GM19328 (cell line): ENCODE measurements at regions not wholly inside any gene's neighbourhood (a gene's known extent, or its start where the extent isn't known, plus 50 kb on each side); places are given as distances from the start of the nearest gene placed in this dataset.
A peak's percentile ranks its signal among the peaks of the same experiment; 100 is the strongest.

Experiments
- ATAC-seq: cut with Tn5 transposase; IDR thresholded peaks from one replicate; pipeline ENCODE4 v1.9.1; 2021; ENCODE audit warnings: mild to moderate bottlenecking, moderate library complexity; ENCODE audit not compliant: unreplicated experiment

DNA sequence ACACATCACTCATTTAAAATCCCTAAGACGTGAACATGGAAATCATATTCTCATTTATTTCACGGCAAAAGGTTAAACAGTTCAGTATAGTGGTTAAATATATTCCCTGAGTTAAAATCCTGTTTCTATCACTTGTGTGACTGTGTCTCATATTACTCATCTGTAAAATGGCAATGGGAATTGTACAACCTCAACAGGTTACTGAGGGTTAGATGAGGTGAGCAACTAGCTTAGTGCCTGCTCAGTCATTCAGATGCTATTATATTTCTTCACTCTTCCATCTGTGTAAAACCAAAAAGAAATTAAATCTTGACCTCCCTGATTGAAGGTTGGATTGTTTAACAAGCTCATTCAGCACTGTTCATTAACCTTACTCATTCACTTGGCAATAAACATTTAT, 212.4 kb upstream of the STK17B start:
- no peak for ATAC-seq

DNA sequence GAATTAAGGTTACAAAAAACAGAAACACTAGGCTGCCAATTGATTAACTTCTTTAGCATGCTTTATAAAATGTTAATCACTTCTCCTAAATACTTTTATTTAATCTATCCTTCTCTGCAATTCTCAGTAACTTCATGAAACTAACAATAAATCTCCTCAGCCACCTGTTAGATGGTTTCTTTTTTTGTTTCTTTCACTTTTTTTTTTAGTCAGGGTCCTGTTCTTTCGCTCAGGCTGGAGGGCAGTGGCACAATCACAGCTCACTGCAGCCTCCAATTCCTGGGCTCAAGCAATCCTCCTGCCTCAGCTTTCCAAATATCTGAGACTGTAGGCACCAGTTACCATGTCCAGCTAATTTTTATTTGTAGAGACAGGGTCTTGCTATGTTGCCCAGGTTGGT, 213.4 kb upstream of the STK17B start:
- ATAC-seq = no peak

DNA sequence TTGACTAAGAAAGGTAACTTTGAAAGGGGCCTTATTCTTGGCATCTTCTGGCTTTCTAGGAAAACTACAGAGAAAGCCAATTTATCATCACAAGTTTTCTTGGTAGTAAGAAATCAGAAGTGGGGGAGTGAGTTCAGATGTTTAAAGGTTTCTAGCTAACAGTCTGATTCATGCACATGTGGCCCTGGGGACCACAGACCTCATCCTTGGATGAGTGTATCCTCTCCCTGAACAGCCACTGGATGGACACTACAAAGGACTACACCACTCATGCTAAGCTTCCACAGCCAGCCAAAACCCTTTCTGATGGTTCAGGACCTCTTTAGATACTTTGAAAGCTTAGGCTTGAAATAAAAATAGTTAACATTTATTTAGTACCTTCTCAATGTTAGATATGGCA, 218.3 kb upstream of the STK17B start:
- no peak for ATAC-seq

DNA sequence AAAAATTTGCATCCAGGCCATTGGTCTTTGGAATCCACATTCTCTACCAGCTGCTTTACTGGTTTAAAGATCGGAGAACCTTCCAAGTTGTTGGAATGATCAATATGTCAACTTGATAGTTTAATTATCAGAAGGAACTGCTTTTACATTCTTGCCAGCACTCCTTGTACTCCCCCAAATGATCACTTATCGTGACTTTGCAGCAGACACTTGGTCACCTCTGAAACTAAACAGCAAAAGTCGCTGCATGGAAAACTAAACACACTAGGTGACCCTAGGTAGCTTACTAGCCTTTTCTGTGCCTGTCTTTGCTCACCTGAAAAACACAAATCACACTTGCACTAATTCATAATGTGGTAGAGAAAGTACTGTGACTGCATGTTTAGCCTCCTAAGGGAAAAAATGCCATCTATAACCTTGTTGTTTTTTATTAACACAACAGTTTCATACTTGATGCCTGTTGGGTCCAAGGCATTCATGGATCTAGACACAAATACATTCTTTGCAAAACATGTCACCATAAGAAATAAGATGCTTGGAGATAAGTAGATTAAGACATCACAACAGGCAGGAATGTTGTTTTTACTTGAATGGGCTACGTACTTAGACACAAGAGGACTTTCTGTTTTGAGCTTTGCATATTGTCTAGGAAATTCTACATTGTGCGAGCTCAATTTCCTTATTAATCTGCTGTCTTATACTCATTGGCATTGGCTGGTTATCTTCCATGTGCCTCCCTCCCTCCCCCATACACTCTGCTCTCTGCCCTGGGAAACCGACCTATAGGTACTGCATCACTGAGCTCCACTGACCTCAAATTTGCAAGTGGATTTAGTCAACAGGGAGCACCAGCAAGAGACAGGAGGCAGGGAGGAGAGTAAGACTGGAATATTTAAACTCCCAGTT, 219.1 kb upstream of the STK17B start:
- ATAC-seq = no peak

DNA sequence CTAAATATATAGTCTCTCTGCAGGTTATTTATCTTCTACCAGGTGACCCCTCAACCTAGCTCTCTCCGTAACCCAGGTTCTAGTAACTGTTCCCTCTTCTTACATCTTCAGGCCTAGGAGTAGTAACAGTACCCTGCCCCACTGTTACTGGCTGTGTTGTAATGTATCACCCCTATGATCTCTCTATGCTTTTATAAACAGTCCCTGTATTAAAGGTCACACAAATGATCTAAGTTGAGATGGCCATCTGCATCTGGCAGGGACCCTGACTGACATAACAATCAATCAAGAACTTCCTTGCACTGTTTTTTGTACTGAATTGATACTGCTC, 219.7 kb upstream of the STK17B start:
- no peak for ATAC-seq

DNA sequence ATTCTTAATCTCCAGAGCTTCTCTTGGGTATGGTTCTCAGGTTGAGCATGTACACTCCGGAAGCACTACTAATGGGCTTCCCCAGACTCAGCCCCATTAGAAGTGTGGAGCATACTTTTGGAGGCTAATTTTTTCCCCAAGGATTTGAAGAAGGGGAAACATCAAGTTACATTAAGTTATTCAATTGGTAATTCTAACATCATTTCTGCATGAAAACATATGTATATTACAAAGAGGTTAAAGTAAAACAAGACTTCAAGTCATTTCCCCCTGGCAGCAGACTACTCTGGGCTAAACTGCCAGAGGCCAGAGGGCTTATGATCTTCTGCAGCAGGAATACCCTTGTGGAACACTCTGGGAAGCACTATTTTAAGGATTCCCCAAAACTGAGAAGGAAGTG, 227.7 kb upstream of the STK17B start:
- no peak for ATAC-seq

DNA sequence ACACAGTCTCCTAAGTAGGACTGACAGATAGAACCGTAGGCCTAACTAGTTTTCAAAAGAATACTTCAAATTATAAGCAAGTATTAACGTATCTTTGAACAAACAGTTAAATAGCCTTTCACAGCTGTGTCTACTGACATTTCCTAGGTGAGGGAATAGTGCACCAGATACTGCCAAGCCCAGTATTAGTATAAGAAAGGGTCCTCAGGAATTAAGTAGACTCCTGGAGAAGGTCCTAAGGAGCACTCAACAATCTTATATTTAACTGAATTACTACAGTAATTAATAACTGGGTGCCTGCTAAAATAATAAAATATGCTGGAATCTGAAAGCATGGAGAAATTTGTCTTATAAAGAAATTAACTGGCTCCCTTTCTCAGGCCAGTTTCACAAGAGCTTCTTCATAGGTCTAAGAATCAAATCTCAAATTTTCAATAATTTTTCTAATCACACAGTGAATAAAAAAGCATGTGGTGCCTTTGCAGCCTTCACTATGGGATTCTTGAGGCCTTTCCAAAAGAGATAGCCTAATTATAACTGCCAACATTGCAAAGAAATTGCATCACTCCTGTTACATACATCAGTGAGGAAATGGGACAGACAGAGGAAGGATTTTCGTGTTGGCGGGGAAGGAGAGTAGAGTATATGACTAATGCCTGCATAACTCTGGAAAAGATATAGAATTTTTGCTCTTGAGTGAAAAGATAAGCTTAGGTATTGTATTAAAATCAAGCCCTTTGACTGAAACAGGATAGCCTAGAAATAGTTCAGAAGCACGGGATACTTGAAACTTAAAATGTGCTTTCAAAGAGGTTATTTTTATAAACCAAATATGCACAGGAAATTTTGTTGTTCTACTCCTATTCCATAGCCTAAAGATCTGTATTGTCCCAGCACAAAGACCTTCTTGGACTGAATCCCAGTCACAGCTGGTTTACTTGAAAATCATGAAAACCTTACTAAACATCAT, 228.6 kb upstream of the STK17B start:
- no peak for ATAC-seq

DNA sequence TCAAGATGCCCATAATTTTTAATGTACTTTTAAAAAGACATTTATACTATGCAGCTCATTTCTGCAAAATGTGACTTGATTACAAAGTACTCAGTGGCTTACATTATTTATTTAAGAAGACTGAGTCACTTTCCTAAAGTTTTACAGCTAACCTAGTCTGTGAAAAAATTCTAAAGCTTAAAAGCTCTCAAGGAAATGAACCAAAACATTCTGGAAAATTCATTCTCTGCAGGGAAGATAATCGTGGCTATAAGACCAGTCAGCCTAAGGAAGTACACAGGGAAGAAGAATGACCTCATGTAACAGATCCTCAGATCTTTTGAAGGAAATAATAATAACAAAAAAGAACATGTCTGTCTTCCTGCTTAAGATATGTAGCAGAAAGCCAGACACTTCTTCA, 232.1 kb upstream of the STK17B start:
- no peak for ATAC-seq

DNA sequence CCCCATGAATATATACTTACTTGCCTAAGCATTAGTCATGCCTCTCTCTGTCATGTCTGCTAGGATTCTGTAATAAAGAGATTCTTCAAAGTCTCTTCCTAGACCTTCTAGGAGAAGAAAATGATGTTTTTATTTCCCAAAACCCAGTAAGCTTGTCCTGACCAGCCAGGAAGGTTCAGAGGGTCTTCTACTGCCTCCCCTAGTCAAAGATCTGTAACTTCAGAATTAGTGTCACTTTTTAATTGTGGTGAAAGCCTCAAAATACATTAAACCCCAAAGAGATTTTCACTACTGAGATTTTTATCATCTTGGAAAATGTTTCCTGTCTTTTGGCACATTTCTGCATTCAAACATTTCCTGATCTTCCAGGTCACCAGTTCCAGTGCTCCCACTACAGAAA, 232.9 kb upstream of the STK17B start:
- no peak for ATAC-seq

DNA sequence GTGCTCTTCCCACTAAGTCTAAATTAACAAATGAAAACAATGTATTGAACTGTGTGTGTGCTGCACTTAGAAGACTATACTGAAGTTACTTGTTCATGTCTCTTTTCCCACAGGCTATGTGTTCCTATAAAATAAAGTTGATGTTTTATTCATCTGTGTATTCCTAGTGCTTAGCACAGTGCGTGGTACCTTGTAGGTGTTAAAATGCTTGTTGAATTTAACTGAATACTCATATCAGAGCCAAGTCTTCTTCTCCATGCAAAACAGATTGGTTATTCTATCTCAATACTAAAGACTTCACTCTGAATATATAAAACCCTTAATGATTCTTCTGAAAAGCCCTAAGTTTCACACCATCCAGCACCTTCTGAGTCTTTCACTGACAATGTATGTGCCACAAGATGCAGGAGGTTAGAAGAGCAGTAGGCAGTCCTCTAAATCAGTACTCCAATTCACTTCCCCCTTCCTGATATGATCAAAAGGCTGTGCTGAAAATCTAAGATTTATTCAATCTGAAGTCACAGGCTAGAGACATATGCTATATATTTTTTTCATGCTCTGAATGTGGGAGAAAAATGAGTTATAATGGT, 231.7 kb upstream of the CCDC150 start:
- no peak for ATAC-seq

DNA sequence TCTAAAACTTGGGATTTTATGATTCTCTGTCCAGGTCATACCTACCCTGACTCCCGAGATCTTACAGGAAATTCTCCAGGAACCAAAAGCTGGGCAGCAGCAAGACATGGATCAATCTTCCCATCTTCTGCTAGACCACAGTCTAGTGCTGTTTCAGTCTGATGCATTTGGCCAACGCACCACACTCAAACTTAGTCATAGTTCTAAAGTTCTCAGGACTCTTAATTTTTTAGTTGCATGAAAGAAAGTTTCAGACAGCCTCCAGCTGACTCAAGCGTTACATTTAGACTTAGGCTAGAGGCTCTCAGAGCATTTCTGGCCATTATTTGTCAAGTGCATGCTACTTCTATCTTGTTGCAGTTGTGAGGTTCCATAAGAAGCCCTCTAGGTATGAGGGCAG, 230.1 kb upstream of the CCDC150 start:
- no peak for ATAC-seq

DNA sequence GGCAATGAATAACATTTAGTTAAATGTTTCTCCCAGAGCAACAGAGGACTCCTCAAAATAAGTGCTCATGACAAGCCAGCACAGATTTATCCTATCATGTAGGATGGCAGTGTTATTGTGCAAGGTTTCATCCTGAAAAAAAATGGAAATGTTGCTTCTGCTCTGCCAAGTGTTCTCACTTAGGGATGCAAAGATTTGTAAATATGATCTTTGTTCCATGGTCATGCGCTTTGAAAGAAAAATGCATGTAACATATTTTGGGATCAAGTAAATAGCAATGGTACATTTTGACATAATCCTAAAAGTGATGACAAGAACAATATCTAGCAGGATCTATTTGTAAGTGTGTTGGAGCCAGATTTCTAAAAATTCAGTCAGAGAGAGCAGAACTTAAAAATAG, 229.5 kb upstream of the CCDC150 start:
- ATAC-seq = no peak

DNA sequence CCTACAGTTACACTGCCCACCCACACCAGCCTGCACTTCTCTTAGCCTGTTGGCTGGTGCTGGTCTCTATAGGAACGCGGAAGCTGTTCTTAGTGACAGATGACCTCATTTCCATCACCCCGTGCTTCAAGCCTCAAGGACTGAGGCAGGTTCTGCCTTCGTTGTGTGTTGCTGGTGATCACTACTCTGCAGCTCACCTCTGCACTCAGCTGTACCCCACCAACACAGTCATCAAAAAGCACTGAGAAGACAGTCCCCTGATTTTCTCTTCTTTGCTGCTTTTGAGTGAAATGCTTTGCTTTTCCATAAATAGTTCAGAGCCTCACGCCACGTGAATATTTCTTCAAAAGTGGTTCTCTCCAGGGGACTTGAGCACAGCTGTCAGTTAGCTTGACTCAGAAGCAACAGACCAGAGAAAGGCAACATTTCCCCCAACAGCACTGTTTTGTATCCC, 225.7 kb upstream of the CCDC150 start:
- ATAC-seq = peak; percentile 75

DNA sequence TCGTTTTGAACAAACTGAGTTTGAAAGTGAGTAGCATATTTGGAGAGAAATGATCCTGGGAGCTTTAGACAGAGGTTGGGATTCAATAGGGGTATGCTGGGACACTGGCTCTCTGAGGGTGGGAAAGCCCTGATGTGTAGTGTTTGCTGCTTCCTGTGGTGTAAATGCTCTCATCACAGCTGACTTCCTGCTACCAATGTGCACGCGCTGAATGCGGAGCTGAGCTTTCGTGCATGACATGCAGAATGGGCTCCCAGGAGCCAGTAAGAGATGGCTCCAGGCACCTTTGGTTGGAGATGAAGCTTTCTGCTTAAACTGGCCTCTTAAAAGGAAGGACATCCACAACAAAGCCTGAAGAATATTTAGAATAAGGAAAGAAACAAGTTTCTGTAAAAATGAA, 224.1 kb upstream of the CCDC150 start:
- peak; percentile 48 for ATAC-seq

DNA sequence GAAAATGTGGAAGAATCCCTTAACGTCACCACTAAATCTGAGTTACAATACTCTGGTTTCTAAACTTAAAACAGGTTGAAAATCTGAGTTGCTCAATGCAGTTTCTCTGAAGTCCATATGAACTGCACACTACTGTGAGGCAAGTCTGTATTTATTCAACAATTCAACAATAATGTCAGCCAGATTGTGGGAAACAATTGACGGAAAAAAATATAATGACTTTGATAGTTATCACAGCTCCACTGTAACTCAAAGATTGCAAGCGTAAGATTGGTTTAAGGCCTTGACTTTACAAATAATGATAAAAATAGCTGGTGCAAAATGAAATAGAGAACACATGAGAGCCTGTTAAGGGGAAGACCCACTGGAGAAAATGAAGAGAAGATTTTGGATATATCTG, 219.4 kb upstream of the CCDC150 start:
- no peak for ATAC-seq

DNA sequence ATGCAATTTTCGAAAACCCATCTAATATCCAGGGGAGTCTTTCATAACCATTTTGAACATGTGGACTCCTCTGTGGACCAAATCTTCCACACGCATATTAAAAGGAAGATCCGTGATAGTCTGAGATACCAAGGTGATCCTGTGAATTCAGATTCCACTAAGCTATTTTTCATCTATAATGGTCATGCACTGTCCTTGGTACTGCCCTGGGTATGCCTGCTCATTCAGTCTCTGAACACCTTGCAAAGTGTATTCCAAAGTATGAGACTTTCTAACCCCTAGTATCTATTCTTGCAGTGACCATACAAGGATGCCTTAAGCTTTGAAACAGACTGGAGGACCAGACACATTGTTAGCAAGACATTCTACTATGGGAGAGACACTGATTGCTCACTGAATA, 217.6 kb upstream of the CCDC150 start:
- ATAC-seq = no peak

DNA sequence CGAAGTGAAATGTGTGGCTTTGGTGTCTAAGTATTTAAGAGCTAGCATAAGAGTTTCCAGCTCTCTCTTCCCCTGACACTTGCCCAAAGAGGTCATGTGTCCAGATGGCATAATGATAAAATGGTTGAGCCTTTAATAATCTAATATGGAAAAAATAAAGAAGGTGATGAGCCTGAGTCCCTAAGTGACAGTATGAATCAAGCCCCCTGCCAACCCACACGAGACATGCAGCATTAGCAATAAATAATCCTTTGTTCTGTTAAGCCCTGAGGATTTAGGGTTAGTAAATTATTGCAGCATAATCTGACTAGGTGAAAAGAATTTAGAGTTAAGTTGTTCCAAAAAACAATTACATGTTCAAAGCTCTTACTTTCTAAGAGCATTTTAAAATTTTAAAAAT, 217.2 kb upstream of the CCDC150 start:
- ATAC-seq = no peak

DNA sequence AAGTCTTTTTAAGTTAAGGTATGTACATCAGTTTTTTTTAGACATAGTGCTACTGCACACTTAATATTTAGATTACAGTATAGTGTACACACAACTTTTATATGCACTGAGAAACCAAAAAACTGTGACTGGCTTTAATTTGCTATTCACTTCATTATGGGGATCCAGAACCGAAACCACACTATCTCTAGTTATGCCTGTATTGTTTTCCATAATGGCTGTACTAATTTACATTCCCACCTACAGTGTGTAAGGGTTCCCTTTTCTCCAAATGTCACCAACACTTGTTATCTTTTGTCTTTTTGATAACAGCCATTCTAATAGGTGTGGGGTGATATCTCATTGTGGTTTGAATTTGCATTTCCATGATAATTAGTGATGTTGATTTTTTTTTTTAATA, 213.4 kb upstream of the CCDC150 start:
- ATAC-seq = no peak

DNA sequence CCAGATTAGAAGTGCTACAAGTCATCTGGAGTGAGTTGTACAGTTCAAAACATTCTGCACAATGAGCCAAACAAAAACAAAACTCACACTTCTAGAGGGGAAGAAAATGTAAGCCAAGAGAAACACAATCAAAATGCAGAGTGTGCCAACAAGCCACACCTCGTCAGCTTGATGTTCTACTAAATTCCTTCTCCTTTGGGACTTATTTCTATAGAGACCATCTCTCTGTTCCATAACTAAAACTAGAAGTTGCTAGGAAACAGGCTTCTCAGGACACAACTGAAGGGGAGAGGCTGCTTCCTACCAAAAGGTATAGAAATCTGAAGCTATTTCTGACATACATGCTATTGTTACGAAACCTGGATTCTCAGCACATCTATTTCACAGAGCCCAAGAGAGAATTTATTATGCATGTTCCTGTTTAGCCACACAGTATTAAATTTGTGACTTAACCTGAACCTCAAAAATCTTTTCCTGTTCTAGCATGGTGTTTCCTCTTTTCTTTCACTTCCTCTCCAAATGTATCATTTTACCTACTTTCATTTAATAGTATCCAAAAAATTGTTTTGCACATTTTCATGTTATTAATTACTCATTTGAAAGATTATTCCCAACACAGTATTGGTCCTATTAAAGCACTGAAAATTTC, 211.4 kb upstream of the CCDC150 start:
- ATAC-seq = no peak

DNA sequence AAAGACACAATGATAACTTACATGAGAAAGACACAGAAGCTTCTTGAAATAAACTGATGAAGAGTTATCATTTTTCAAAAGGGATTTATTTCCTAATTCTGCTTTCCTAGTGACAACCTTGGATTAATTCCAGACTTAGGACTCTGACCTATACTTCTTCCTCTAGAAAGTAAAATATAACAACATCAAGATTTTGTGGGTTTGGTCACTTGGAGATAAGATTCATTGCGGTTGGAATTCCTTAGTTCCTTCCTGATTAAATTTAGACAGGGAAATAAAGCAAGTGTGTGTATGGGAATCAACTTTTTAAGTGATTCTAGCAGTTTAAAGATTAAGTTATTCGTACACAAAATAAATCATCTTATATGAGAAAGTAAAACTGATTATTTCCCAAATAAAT, 208.4 kb upstream of the CCDC150 start:
- no peak for ATAC-seq

DNA sequence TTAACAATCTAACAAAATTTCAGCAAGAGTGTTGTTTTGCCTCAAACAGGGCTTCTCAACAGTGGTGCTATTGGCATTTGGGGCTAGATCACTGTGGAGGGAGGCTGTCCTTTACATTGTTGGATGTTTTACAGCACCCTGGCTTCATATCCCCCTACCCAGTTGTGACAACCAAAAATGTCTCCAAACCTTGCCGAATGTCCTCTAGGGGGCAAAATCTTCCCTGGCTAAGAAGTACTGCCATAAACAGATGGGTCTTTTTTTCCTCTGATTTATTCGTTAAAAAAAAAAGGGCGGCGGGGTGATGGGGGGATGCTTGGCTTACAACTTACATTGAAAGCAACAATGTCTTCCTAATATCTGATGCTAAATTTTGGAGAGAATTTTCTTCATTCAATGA, 207.6 kb upstream of the CCDC150 start:
- ATAC-seq = no peak
